HEK293T (cell line): ENCODE measurements at regions not wholly inside any gene's neighbourhood (a gene's known extent, or its start where the extent isn't known, plus 50 kb on each side); places are given as distances from the start of the nearest gene placed in this dataset.

ENCODE experiments used
- CTCF ChIA-PET: fragments of 350-600 bp; formaldehyde crosslinking; extraction: SDS; loops from one replicate; lab custom pipeline; 2021; ENCODE audit warnings: antibody characterized with exemption, inconsistent platforms; lab: Yijun Ruan, JAX
- POLR2A ChIA-PET: fragments of 350-600 bp; formaldehyde crosslinking; extraction: SDS; loops from one replicate; lab custom pipeline; 2020; ENCODE audit warnings: antibody characterized with exemption, inconsistent platforms; lab: Yijun Ruan, JAX
- DNase-seq: peaks from one replicate; pipeline ENCODE4 v3.0.0; 2012; ENCODE audit warnings: mixed read lengths; ENCODE audit errors: extremely low spot score
- ARNT ChIP-seq: fragments of 450-650 bp; IDR thresholded peaks from 2 replicates; pipeline ENCODE4 v1.6.1; 2017; ENCODE audit warnings: mild to moderate bottlenecking
- BHLHE40 ChIP-seq: fragments of 450-650 bp; IDR thresholded peaks from 2 replicates; pipeline ENCODE4 v1.6.1; 2016; ENCODE audit warnings: mild to moderate bottlenecking, moderate library complexity, borderline replicate concordance
- CTBP1 ChIP-seq: fragments of 450-650 bp; IDR thresholded peaks from 2 replicates; pipeline ENCODE4 v1.6.1; 2016; ENCODE audit warnings: borderline replicate concordance
- ELF4 ChIP-seq: fragments of 450-650 bp; IDR thresholded peaks from 2 replicates; pipeline ENCODE4 v1.6.1; 2017; ENCODE audit warnings: antibody characterized with exemption
- FOXA1 ChIP-seq: fragments of 450-650 bp; IDR thresholded peaks from 2 replicates; pipeline ENCODE4 v1.6.1; 2016; ENCODE audit warnings: mild to moderate bottlenecking
- FOXK2 ChIP-seq: fragments of 450-650 bp; IDR thresholded peaks from 2 replicates; pipeline ENCODE4 v1.6.1; 2016; ENCODE audit warnings: mild to moderate bottlenecking
- FOXM1 ChIP-seq: fragments of 450-650 bp; IDR thresholded peaks from 2 replicates; pipeline ENCODE4 v1.6.1; 2017; ENCODE audit warnings: mild to moderate bottlenecking, borderline replicate concordance
- HDGF ChIP-seq: fragments of 450-650 bp; IDR thresholded peaks from 2 replicates; pipeline ENCODE4 v1.6.1; 2017; ENCODE audit warnings: antibody characterized with exemption, borderline replicate concordance
- L3MBTL2 ChIP-seq: fragments of 450-650 bp; conservative IDR thresholded peaks from 2 replicates; pipeline ENCODE4 v1.6.1; 2016; ENCODE audit warnings: mild to moderate bottlenecking
- LEF1 ChIP-seq: fragments of 450-650 bp; IDR thresholded peaks from 2 replicates; pipeline ENCODE4 v1.6.1; 2017; ENCODE audit warnings: mild to moderate bottlenecking, borderline replicate concordance
- NFRKB ChIP-seq: fragments of 450-650 bp; IDR thresholded peaks from 2 replicates; pipeline ENCODE4 v1.6.1; 2016; ENCODE audit warnings: mild to moderate bottlenecking, moderate library complexity
- PKNOX1 ChIP-seq: fragments of 450-650 bp; IDR thresholded peaks from 2 replicates; pipeline ENCODE4 v1.6.1; 2016
- SP1 ChIP-seq: fragments of 450-650 bp; IDR thresholded peaks from 2 replicates; pipeline ENCODE4 v1.6.1; 2017
- SUZ12 ChIP-seq: fragments of 450-650 bp; IDR thresholded peaks from 2 replicates; pipeline ENCODE4 v1.6.1; 2016; ENCODE audit warnings: mild to moderate bottlenecking
- TARDBP ChIP-seq: fragments of 450-650 bp; IDR thresholded peaks from 2 replicates; pipeline ENCODE4 v1.6.1; 2016
- ZNF384 ChIP-seq: fragments of 450-650 bp; IDR thresholded peaks from 2 replicates; pipeline ENCODE4 v1.6.1; 2016

DNA sequence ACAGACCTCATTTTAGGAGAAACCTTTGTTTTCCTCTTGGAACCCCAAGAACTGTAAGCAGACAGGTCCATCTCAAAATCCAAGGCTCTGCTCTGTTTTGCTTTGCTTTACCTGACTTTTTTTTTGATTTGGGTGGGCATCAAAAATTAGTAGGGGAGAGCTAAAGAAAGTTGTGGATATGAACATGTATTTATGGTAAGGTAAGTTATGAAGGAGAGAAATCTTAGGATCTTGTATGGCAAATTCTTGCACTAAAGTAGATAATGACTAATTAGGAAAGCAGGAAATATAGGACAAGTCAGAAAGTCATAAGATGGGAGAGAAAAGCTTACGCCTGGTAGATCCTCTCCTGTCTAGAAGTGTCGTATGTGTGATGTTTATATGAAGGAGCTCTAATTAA lies 116.1 kb upstream of the VPREB1 start:
- ChIA-PET CTCF (interaction anchor here (0.5 kb wide), 1 partner anchor 23 kb away, joined by 3 read pairs; no protein-coding TSS in a partner anchor), POLR2A (no interaction called here)
- no peak for TF ChIP-seq HDGF
- TF ChIP-seq ZNF384, result no peak
- no peak for TF ChIP-seq BHLHE40
- TF ChIP-seq LEF1, result no peak
- no peak for TF ChIP-seq CTBP1
- no peak for TF ChIP-seq FOXK2
- TF ChIP-seq FOXM1, result no peak
- no peak for TF ChIP-seq PKNOX1
- no peak for TF ChIP-seq SUZ12
- no peak for TF ChIP-seq ARNT
- TF ChIP-seq ELF4, result no peak
- no peak for TF ChIP-seq NFRKB
- TF ChIP-seq FOXA1, result no peak
- TF ChIP-seq SP1, result no peak
- TF ChIP-seq TARDBP, result no peak
- no peak for TF ChIP-seq L3MBTL2
- no peak for DNase-seq

DNA sequence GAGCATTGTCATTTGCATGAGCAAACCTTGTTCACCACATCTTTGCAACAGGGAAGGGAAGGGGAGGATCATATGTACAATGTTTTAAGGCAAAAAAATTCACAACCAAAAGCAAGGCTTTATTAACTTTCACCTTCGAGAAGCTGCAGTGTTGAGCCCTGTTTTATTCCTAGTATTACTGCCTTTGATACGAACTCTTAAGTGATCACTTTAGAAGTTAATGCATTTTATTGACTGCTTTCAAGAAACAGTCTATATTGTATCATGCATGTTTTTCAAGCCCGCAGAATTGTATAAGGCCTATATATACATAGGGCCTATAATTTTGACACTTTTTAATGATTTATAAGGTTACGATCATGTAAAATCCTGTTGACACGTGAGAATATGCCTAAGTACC lies 117.5 kb upstream of the VPREB1 start:
- ChIA-PET POLR2A (no interaction called here), CTCF (interaction anchor here (0.6 to 1.2 kb wide), 3 partner anchors 17 to 1182 kb away, joined by 3 to 4 read pairs (median 3); no protein-coding TSS in a partner anchor)
- DNase-seq, result no peak
- TF ChIP-seq CTBP1, result no peak
- no peak for TF ChIP-seq FOXA1
- TF ChIP-seq SP1, result no peak
- no peak for TF ChIP-seq BHLHE40
- no peak for TF ChIP-seq HDGF
- TF ChIP-seq L3MBTL2, result no peak
- no peak for TF ChIP-seq LEF1
- TF ChIP-seq PKNOX1, result no peak
- no peak for TF ChIP-seq ELF4
- TF ChIP-seq SUZ12, result no peak
- no peak for TF ChIP-seq FOXM1
- no peak for TF ChIP-seq ARNT
- TF ChIP-seq FOXK2, result no peak
- no peak for TF ChIP-seq TARDBP
- TF ChIP-seq ZNF384, result no peak
- no peak for TF ChIP-seq NFRKB

- POLR2A ChIA-PET, result interaction anchor here (0.6 kb wide), 1 partner anchor 9 kb away, joined by 3 read pairs; no protein-coding TSS in a partner anchor
- CTCF ChIA-PET, result no interaction called here
- TF ChIP-seq CTBP1 (no peak), LEF1 (no peak), BHLHE40 (no peak), SUZ12 (no peak), NFRKB (no peak), FOXK2 (no peak), TARDBP (no peak), FOXA1 (no peak), HDGF (no peak), ELF4 (no peak), PKNOX1 (no peak), L3MBTL2 (no peak)
- no peak for DNase-seq
Measured at GRCh38 chr22:22125579-22126468, 118.8 kb upstream of the VPREB1 start.

GRCh38 chr22:22125028-22125578 lies 119.5 kb upstream of the VPREB1 start:
- POLR2A ChIA-PET, result interaction anchor here (0.6 kb wide), 1 partner anchor 10 kb away, joined by 3 read pairs; no protein-coding TSS in a partner anchor
- no peak for DNase-seq
- TF ChIP-seq ZNF384 (no peak), HDGF (no peak), NFRKB (no peak), TARDBP (no peak), ARNT (no peak)
- CTCF ChIA-PET, result no interaction called here

DNA sequence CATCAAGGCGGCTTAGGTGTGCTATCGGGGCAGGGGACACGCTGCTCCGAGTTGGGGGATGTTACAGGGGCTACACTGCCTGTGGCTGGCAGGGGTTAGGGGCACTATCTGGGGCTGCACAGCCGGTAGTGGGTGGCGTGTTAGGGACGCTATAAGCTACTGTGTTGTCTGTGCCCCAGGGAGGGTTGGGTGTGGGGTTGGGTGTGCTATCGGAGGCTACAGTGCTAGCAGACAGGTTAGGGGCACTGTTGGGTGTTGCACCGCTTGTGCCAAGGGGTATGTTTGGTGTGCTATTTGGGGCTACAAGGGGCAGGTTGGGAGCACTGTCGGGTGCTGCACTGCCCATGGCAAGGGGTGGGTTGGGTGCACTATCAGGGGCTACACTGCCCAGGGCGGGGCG lies 120.2 kb upstream of the VPREB1 start:
- POLR2A ChIA-PET, result no interaction called here
- no peak for DNase-seq
- TF ChIP-seq PKNOX1, result no peak
- TF ChIP-seq SUZ12, result no peak
- TF ChIP-seq TARDBP, result no peak
- no peak for TF ChIP-seq L3MBTL2
- TF ChIP-seq ELF4, result no peak
- CTCF ChIA-PET, result no interaction called here
